Omental fat pad (tissue), 3 donors: ENCODE measurements at regions not wholly inside any gene's neighbourhood (a gene's known extent, or its start where the extent isn't known, plus 50 kb on each side); places are given as distances from the start of the nearest gene placed in this dataset.

Experiments used
- ATAC-seq: fragments of 150-250 bp; one replicate; pipeline ENCODE4 v1.9.1; 2016; ENCODE audit warnings: mild to moderate bottlenecking, moderate library complexity; ENCODE audit not compliant: low FRiP score
- DNase-seq: peaks from one replicate; pipeline ENCODE4 v3.0.0-alpha.2; 2019; ENCODE audit warnings: low spot score
- TF ChIP-seq, protein P1 (sequence below), 3 donors: fragments of 450-650 bp; IDR thresholded peaks; one replicate each; pipeline ENCODE4 v1.5.1; 2016 to 2017; ENCODE audit warnings: antibody characterized with exemption in 3 of 3, mild to moderate bottlenecking in 3 of 3, moderate library complexity in 2 of 3

DNA sequence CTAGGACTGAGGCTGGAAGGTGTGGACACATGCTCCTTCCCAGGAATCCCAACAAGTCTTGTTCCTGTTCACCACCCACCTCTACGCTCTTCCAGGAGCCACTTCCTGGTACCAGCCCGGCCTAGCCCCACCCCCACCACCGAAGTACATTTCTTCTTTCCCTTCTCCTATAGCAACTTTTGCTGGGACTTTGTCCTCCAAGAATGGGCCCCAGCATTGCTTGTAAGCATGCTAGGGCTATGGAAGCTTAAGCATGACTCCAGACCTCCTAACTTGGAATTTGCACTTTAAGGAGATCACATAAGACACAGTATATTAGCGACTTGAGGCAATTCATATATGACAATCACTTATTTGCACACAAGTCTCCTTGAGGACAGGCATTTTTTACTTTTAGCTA, 462.0 kb upstream of the ARID1B start:
- ATAC-seq, result no peak
- TF ChIP-seq, protein P1, sequence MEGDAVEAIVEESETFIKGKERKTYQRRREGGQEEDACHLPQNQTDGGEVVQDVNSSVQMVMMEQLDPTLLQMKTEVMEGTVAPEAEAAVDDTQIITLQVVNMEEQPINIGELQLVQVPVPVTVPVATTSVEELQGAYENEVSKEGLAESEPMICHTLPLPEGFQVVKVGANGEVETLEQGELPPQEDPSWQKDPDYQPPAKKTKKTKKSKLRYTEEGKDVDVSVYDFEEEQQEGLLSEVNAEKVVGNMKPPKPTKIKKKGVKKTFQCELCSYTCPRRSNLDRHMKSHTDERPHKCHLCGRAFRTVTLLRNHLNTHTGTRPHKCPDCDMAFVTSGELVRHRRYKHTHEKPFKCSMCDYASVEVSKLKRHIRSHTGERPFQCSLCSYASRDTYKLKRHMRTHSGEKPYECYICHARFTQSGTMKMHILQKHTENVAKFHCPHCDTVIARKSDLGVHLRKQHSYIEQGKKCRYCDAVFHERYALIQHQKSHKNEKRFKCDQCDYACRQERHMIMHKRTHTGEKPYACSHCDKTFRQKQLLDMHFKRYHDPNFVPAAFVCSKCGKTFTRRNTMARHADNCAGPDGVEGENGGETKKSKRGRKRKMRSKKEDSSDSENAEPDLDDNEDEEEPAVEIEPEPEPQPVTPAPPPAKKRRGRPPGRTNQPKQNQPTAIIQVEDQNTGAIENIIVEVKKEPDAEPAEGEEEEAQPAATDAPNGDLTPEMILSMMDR (IDR thresholded peaks at IDR 0.05), result no peak

DNA sequence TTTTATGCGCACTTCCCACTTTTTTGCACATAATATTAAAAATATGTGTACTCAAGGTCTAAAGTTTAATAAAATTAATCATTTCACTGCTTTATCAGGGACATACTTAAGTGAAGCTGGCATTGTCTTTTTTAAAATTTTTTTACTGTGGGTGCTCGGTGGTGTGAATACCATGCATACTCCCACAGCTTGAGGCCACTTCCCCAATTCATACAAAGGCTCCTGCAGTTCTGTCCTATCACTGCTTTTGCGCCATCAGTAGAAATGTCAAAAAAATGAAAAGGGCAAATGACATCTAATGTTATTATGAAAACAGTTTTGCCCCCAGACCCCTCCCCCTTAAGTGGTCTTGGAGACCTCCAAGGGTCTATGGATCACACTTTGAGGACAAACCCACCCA, 464.1 kb upstream of the ARID1B start:
- TF ChIP-seq, protein P1 (IDR thresholded peaks at IDR 0.05), result no peak
- ATAC-seq (no peak), DNase-seq (no peak)

More for the DNA sequence above, 462.0 kb upstream of the ARID1B start:
- DNase-seq, result no peak

DNA sequence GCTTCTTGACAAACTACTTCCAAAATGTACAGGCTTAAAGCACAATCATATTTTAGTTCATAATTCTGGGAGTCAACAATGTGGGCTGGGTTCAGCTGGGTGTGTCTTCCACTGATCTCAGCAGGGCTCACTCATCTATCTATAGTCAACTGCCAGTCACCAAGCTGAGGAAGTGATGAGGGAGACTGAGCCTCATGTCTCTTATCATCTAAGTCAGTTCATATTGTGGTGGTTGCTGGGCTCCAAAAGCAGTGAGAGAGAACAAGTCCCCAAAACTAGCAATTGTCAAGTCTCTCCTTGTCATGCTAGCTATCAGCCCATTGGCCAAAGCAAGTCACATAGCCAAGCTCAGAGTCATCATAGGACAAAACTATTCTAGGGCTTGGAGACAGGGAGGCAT, 465.9 kb upstream of the ARID1B start:
- ATAC-seq, result no peak
- TF ChIP-seq, protein P1 (IDR thresholded peaks at IDR 0.05), result no peak
- DNase-seq, result no peak

DNA sequence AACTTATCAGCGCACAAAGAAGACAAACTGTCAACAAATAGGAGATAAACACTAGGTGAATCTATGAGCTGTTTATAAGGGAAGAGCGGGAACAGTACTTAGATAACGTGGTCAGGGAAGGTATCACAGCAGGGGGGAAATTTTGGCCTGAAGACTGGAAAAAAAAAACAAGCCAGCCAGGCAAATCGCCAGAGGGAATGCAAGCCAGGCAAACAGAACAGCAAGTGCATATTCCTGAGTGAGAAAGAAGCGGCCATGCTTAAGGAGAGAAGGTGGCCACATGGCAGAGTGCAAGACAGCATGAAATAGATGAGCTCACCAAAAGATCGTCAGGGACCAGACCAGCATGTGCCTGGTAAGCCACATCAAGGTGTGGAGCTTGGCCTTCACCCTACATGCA, 466.5 kb upstream of the ARID1B start:
- DNase-seq (no peak), ATAC-seq (no peak)
- TF ChIP-seq, protein P1 (IDR thresholded peaks at IDR 0.05), result no peak

DNA sequence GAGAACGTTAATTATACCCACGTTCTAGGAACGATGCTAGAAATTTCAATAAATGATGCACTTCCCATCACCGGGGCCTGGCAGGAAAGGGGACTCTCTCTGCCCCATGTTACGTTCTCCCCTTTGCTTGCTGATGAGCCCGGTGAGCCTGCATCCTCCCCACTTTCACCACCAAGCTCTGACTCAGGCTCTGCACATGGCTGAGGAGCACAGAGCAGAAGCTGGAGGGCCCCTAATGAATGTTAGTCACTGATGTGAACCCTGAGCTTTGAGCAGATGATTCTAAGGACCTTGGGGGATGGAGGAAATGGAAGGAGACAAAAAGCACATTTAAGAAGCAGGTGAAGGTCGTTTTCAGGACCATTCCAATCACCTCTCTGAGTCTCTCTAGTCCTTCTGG, 468.2 kb upstream of the ARID1B start:
- ATAC-seq (no peak), DNase-seq (no peak)
- TF ChIP-seq, protein P1 (IDR thresholded peaks at IDR 0.05), result no peak

DNA sequence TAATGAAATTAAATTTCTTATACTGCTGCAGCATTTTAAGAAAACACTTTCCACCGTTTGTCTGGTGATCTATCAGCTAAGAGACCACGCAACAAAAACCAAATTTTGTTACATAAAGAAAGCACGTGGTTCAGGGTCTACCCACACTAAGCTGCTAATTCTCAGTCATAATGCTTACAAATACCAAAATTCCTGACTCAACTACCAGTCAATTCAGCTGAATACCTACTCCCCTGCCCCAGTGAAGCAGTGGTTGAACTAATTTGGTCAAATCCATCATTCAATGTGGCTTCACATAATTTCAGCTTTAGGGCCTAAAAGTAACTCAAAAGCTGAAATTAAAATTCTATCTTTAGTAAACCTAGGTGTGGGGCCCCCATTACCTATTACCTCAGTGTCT, 468.6 kb upstream of the ARID1B start:
- TF ChIP-seq, protein P1 (IDR thresholded peaks at IDR 0.05), result no peak
- ATAC-seq, result no peak

DNA sequence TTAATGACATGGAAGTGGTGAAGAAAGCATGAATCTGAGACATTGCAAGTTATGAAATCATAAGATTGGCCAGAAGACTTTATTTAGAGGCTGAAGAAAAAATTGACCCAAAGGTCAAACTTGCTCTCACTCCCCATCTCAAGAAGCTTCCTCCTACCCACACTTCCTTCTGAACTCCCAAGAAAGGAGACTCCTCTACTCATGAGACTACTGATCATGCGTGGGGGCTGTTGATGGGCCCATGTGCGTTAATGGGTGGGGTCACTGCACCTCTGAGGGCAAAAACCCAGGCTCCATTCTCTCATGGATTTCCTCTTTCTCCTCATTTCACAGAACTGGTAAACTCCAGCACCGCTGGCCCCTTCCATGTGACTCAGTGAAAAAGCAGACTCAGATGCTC, 470.6 kb upstream of the ARID1B start:
- DNase-seq (no peak), ATAC-seq (no peak)
- TF ChIP-seq, protein P1 (IDR thresholded peaks at IDR 0.05), result no peak

More for the DNA sequence above, 468.6 kb upstream of the ARID1B start:
- no peak for DNase-seq
